ENCODE measurements at regions not wholly inside any gene's neighbourhood (a gene's known extent, or its start where the extent isn't known, plus 50 kb on each side); places are given as distances from the start of the nearest gene placed in this dataset.

DNA sequence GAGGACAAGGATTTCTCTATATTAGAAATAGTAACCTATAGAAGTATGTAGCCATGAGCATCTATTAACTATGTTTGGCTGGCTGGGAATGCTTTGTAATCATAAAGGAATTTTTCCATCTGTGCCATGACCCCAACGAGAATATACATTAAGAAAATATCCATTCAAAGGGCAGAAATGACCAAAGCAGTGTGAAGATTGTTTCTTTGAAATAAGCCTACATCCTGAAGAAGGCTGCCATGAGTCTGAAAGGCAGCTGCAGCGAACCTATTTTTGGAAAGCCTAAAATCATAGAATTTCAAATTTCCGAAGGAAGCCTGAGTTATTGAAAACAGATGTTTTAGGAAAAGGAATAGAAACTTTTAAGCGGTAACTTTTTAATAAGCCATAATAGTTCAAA lies 244.2 kb upstream of the FOXK1 start:
- Histone ChIP-seq H3K4me1 (no peaks in the 10 kb centered on the region), H3K27ac (no peak overlapping the region), H3K9me3 (no peaks in the 10 kb centered on the region), H3K36me3 (no peaks in the 10 kb centered on the region), H3K4me3 (no peak overlapping the region), H3K27me3 (no peaks in the 10 kb centered on the region)
- no peak for DNase-seq
- WGBS (ENCODE audit: insufficient coverage, low coverage, low lambda C conversion rate, missing lambda C conversion rate) = 51% methylated on average over 4 of the region's 4 CpGs
- intact Hi-C loops (cut with DNase I) = no loop called here
- no peak for ATAC-seq
- TF ChIP-seq POLR2A (IDR thresholded peaks at IDR 0.05) = no peak
- TF ChIP-seq, protein P1, sequence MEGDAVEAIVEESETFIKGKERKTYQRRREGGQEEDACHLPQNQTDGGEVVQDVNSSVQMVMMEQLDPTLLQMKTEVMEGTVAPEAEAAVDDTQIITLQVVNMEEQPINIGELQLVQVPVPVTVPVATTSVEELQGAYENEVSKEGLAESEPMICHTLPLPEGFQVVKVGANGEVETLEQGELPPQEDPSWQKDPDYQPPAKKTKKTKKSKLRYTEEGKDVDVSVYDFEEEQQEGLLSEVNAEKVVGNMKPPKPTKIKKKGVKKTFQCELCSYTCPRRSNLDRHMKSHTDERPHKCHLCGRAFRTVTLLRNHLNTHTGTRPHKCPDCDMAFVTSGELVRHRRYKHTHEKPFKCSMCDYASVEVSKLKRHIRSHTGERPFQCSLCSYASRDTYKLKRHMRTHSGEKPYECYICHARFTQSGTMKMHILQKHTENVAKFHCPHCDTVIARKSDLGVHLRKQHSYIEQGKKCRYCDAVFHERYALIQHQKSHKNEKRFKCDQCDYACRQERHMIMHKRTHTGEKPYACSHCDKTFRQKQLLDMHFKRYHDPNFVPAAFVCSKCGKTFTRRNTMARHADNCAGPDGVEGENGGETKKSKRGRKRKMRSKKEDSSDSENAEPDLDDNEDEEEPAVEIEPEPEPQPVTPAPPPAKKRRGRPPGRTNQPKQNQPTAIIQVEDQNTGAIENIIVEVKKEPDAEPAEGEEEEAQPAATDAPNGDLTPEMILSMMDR (IDR thresholded peaks at IDR 0.05) = no peak

GRCh38 chr7:4438723-4439245 lies 243.3 kb upstream of the FOXK1 start:
- 100% methylated on average over 1 of the region's 1 CpG for WGBS (ENCODE audit: insufficient coverage, low coverage, low lambda C conversion rate, missing lambda C conversion rate)
- no peak overlapping the region for H3K27ac ChIP-seq

DNA sequence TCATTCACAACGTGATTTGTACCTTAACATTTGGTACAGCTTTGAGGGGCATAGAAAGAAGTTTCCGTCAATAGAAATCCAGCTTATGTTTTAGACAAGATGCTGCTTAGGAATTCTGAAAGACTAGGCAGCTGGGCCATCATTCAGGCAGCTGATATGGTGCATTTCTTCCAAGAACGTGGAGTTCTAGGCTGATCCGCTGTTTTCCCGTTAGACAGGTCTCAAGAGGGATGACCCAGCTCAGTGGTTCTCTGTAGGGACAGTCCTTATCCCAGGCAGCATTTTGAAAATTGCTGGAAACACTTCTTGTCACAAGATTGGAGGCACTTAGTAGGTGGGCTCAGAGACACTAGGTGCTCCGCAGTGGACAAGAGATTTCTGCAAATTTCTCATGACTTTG lies 242.7 kb upstream of the FOXK1 start:
- no peaks in the 10 kb centered on the region for H3K27me3 ChIP-seq
- H3K36me3 ChIP-seq = no peaks in the 10 kb centered on the region
- ATAC-seq = no peak
- H3K9me3 ChIP-seq = no peaks in the 10 kb centered on the region
- H3K4me1 ChIP-seq = no peaks in the 10 kb centered on the region
- H3K27ac ChIP-seq = no peak overlapping the region
- WGBS (ENCODE audit: insufficient coverage, low coverage, low lambda C conversion rate, missing lambda C conversion rate) = 52% methylated on average over 6 of the region's 6 CpGs
- intact Hi-C loops (cut with DNase I) = no loop called here
- no peak overlapping the region for H3K4me3 ChIP-seq
- TF ChIP-seq, protein P1 (IDR thresholded peaks at IDR 0.05) = no peak
- no peak for TF ChIP-seq POLR2A (IDR thresholded peaks at IDR 0.05)
- no peak for DNase-seq

More at GRCh38 chr7:4438723-4439245, 243.3 kb upstream of the FOXK1 start:
- DNase-seq (no peak), ATAC-seq (no peak)
- no peaks in the 10 kb centered on the region for H3K36me3 ChIP-seq
- TF ChIP-seq POLR2A (IDR thresholded peaks at IDR 0.05) = no peak
- TF ChIP-seq, protein P1 (IDR thresholded peaks at IDR 0.05) = no peak
- no peak overlapping the region for H3K4me3 ChIP-seq
- H3K9me3 ChIP-seq = no peaks in the 10 kb centered on the region
- no peaks in the 10 kb centered on the region for H3K27me3 ChIP-seq
- H3K4me1 ChIP-seq = no peaks in the 10 kb centered on the region
- intact Hi-C loops (cut with DNase I) = no loop called here

- H3K36me3 ChIP-seq = no peaks in the 10 kb centered on the region
- ATAC-seq (no peak), DNase-seq (no peak)
- no peak overlapping the region for H3K4me3 ChIP-seq
- TF ChIP-seq, protein P1 (IDR thresholded peaks at IDR 0.05) = no peak
- no peak for TF ChIP-seq POLR2A (IDR thresholded peaks at IDR 0.05)
- no peaks in the 10 kb centered on the region for H3K4me1 ChIP-seq
- H3K9me3 ChIP-seq = no peaks in the 10 kb centered on the region
- WGBS (ENCODE audit: insufficient coverage, low coverage, low lambda C conversion rate, missing lambda C conversion rate) = 62% methylated on average over 1 of the region's 1 CpG
- intact Hi-C loops (cut with DNase I) = no loop called here
- no peak overlapping the region for H3K27ac ChIP-seq
- H3K27me3 ChIP-seq = no peaks in the 10 kb centered on the region
Measured at GRCh38 chr7:4444106-4444505, 238.0 kb upstream of the FOXK1 start.

- intact Hi-C loops (cut with DNase I) = no loop called here
- Histone ChIP-seq H3K4me3 (no peak overlapping the region), H3K27ac (no peak overlapping the region), H3K27me3 (no peaks in the 10 kb centered on the region), H3K9me3 (no peaks in the 10 kb centered on the region), H3K36me3 (no peaks in the 10 kb centered on the region), H3K4me1 (no peaks in the 10 kb centered on the region)
- 92% methylated on average over 2 of the region's 2 CpGs for WGBS (ENCODE audit: insufficient coverage, low coverage, low lambda C conversion rate, missing lambda C conversion rate)
- ATAC-seq = no peak
- TF ChIP-seq, protein P1 (IDR thresholded peaks at IDR 0.05) = no peak
- TF ChIP-seq POLR2A (IDR thresholded peaks at IDR 0.05) = no peak
- no peak for DNase-seq
Measured at GRCh38 chr7:4445777-4446176, 236.3 kb upstream of the FOXK1 start.
